ENCODE measurements at regions not wholly inside any gene's neighbourhood (a gene's known extent, or its start where the extent isn't known, plus 50 kb on each side); places are given as distances from the start of the nearest gene placed in this dataset.

DNA sequence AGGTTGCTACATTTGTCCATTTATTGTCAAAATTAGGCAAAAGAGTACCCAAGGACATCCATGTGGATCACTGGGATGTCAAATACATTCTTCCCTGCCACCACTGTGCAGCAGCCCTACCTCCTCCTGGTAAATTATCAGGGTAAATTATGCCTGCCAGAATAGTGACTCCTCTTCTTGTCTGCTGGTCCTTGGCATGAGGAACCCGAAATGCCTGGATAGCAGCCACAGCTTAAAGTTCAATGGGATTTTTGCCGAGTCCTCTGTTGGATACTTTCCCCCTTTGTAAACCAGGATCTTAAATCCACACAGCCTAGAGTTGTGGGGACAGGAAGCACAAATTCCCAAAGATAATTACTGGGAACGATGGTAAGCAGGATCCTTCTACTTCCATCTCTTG lies 173.3 kb downstream of the RFX6 start:
- Mint-ChIP-seq H3K27me3 (ENCODE audit: low read depth) (no peaks in the 10 kb centered on the region; the same call in 1 of the 2 replicates), H3K27ac (no peak overlapping the region), H3K4me1 (no peaks in the 10 kb centered on the region), H3K9me3 (peaks cover 2 to 8% of the 10 kb centered on the region in 2 experiments; a peak in 3 of 5 replicates), H3K36me3 (ENCODE audit: insufficient read depth in 1 of 3, low read depth in 3 of 3) (no peaks in the 10 kb centered on the region), H3K4me3 (no peak overlapping the region)
- no peak overlapping the region for H3K18ac ChIP-seq (ENCODE audit: insufficient read length, low read depth, low read length)
- no peak overlapping the region for H3K27ac ChIP-seq (ENCODE audit: insufficient read length, low read depth, low read length)
- H2BK12ac ChIP-seq (ENCODE audit: insufficient read length, low read depth, low read length) = no peak overlapping the region
- H2BK120ac ChIP-seq (ENCODE audit: low read depth, low read length, poor library complexity, severe bottlenecking) = no peak overlapping the region
- no peaks in the 10 kb centered on the region for H3K9me3 ChIP-seq (ENCODE audit: control insufficient read depth, low read depth, low read length)
- H4K91ac ChIP-seq (ENCODE audit: insufficient read length, low read depth, low read length) = no peak overlapping the region
- no peak overlapping the region for H3K23ac ChIP-seq (ENCODE audit: insufficient read length, low read depth, low read length)
- no peak overlapping the region for H2BK15ac ChIP-seq (ENCODE audit: low read depth, low read length)
- no peak overlapping the region for H3K4ac ChIP-seq (ENCODE audit: low read depth, low read length)
- H4K5ac ChIP-seq (ENCODE audit: insufficient read length, low read depth, low read length) = no peak overlapping the region
- no peak overlapping the region for H3K4me2 ChIP-seq (ENCODE audit: insufficient read depth, insufficient read length, low read length)
- no peaks in the 10 kb centered on the region for H3K79me2 ChIP-seq (ENCODE audit: insufficient read depth, low read length)
- no peaks in the 10 kb centered on the region for H3K23me2 ChIP-seq (ENCODE audit: insufficient read length, low read depth, low read length, poor library complexity, severe bottlenecking)
- H3K4me1 ChIP-seq (ENCODE audit: insufficient read depth, low read length) = no peaks in the 10 kb centered on the region
- no peaks in the 10 kb centered on the region for H4K20me1 ChIP-seq (ENCODE audit: control insufficient read depth, insufficient read depth, insufficient read length)
- no peak overlapping the region for H3T11ph ChIP-seq (ENCODE audit: low read length)
- no peaks in the 10 kb centered on the region for H3K27me3 ChIP-seq (ENCODE audit: insufficient read depth, low read length)
- H4K8ac ChIP-seq (replicated peaks; ENCODE audit: insufficient read length, low read depth, low read length) = no peak overlapping the region
- H2AK5ac ChIP-seq (ENCODE audit: insufficient read length, low read length) = no peak overlapping the region
- H3K79me1 ChIP-seq (ENCODE audit: insufficient read depth, low read depth, low read length, poor library complexity, severe bottlenecking) = no peaks in the 10 kb centered on the region
- WGBS (ENCODE audit: extremely low coverage, insufficient read length, low lambda C conversion rate) = no CpG with 5 or more reads among the region's 3 CpGs
- H2AFZ ChIP-seq (ENCODE audit: low read length) = no peak overlapping the region
- H3K14ac ChIP-seq (ENCODE audit: insufficient read depth, low read length) = no peak overlapping the region
- DNase-seq = no peak
- no peak overlapping the region for H3K9ac ChIP-seq (ENCODE audit: extremely low read depth, insufficient read length, low read length)
- no peak overlapping the region for H2BK5ac ChIP-seq (ENCODE audit: insufficient read length, low read length)
- H3K56ac ChIP-seq (ENCODE audit: insufficient read length, low read depth, low read length) = no peak overlapping the region
- TF ChIP-seq, protein P1, sequence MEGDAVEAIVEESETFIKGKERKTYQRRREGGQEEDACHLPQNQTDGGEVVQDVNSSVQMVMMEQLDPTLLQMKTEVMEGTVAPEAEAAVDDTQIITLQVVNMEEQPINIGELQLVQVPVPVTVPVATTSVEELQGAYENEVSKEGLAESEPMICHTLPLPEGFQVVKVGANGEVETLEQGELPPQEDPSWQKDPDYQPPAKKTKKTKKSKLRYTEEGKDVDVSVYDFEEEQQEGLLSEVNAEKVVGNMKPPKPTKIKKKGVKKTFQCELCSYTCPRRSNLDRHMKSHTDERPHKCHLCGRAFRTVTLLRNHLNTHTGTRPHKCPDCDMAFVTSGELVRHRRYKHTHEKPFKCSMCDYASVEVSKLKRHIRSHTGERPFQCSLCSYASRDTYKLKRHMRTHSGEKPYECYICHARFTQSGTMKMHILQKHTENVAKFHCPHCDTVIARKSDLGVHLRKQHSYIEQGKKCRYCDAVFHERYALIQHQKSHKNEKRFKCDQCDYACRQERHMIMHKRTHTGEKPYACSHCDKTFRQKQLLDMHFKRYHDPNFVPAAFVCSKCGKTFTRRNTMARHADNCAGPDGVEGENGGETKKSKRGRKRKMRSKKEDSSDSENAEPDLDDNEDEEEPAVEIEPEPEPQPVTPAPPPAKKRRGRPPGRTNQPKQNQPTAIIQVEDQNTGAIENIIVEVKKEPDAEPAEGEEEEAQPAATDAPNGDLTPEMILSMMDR (conservative IDR thresholded peaks at IDR 0.05) = no peak
- no peak overlapping the region for H2BK20ac ChIP-seq (ENCODE audit: low read depth, low read length, poor library complexity, severe bottlenecking)
